MCF 10A (cell line): ENCODE measurements at regions not wholly inside any gene's neighbourhood (a gene's known extent, or its start where the extent isn't known, plus 50 kb on each side); places are given as distances from the start of the nearest gene placed in this dataset.
A peak's percentile ranks its signal among the peaks of the same experiment; 100 is the strongest.

Source experiments
- BruUV-seq: library from RNA; stranded (reverse); fragments of 400-500 nt; replicated peaks from 2 replicates; lab custom pipeline; 2021; lab: Mats Ljungman, UMichigan
- CTCF ChIA-PET: fragments of 300-600 bp; sonication (Branson Sonifier 250); formaldehyde crosslinking; extraction: SDS; loops from one replicate; lab custom pipeline; 2021; ENCODE audit warnings: antibody characterized with exemption, inconsistent platforms; lab: Yijun Ruan, JAX
- POLR2A ChIA-PET: fragments of 300-600, 350-650 bp; sonication (Branson Sonifier 250); formaldehyde crosslinking; extraction: SDS; loops from one replicate; lab custom pipeline; 2020; ENCODE audit warnings: antibody characterized with exemption, inconsistent platforms; lab: Yijun Ruan, JAX
- DNase-seq: peaks from one replicate; pipeline ENCODE4 v3.0.0-alpha.2; 2018; ENCODE audit not compliant: unreplicated experiment
- H3K27ac Mint-ChIP-seq: one replicate; pipeline ENCODE4 v1.8.0; 2022; ENCODE audit warnings: mild to moderate bottlenecking, low read depth, mixed read lengths; ENCODE audit not compliant: unreplicated experiment
- H3K27me3 Mint-ChIP-seq: one replicate; pipeline ENCODE4 v1.8.0; 2022; ENCODE audit warnings: mixed read lengths; ENCODE audit not compliant: insufficient read depth, unreplicated experiment
- H3K36me3 Mint-ChIP-seq: one replicate; pipeline ENCODE4 v1.8.0; 2022; ENCODE audit warnings: mild to moderate bottlenecking, moderate library complexity, mixed read lengths; ENCODE audit not compliant: insufficient read depth, unreplicated experiment
- H3K4me1 Mint-ChIP-seq: one replicate; pipeline ENCODE4 v1.8.0; 2022; ENCODE audit warnings: mixed read lengths; ENCODE audit not compliant: insufficient read depth, unreplicated experiment
- H3K4me3 Mint-ChIP-seq: one replicate; pipeline ENCODE4 v1.8.0; 2022; ENCODE audit warnings: mild to moderate bottlenecking, moderate library complexity, mixed read lengths; ENCODE audit not compliant: unreplicated experiment
- H3K9me3 Mint-ChIP-seq: one replicate; pipeline ENCODE4 v1.8.0; 2022; ENCODE audit warnings: mixed read lengths; ENCODE audit not compliant: unreplicated experiment
- CTCF ChIP-seq: fragments of 200-600 bp; IDR thresholded peaks from one replicate; pipeline ENCODE4 v1.8.0; 2022; ENCODE audit warnings: antibody characterized with exemption, mild to moderate bottlenecking; ENCODE audit not compliant: unreplicated experiment
- intact Hi-C: fragments of 100-400 bp; cut with micrococcal nuclease; formaldehyde crosslinking; loops from 2 replicates; pipeline ENCODE4 v1.14.1; 2022

- Mint-ChIP-seq H3K27ac (no peak overlapping the region), H3K4me3 (no peak overlapping the region), H3K27me3 (no peaks in the 10 kb centered on the region), H3K4me1 (no peaks in the 10 kb centered on the region), H3K9me3 (no peaks in the 10 kb centered on the region), H3K36me3 (no peaks in the 10 kb centered on the region)
- ChIA-PET CTCF (interaction anchor here (0.7 to 1.3 kb wide), 4 partner anchors 9 to 541 kb away, joined by 3 to 5 read pairs (median 3); no protein-coding TSS in a partner anchor), POLR2A (no interaction called here)
- intact Hi-C loops: no loop called here
- DNase-seq: no peak
- BruUV-seq: no TSS peak
- TF ChIP-seq CTCF: no peak
Observed at GRCh38 chr1:216890871-216891270, 167.6 kb upstream of the ESRRG start.

GRCh38 chr1:216888731-216889130, 165.5 kb upstream of the ESRRG start:
- no TSS peak for BruUV-seq
- H3K27me3 Mint-ChIP-seq: no peaks in the 10 kb centered on the region
- no peaks in the 10 kb centered on the region for H3K9me3 Mint-ChIP-seq
- H3K4me1 Mint-ChIP-seq: peaks cover 12% of the 10 kb centered on the region
- CTCF ChIA-PET: no interaction called here
- intact Hi-C loops: no loop called here
- no peak for DNase-seq
- H3K36me3 Mint-ChIP-seq: no peaks in the 10 kb centered on the region
- no peak overlapping the region for H3K27ac Mint-ChIP-seq
- no peak for TF ChIP-seq CTCF
- POLR2A ChIA-PET: interaction anchor here (2.4 kb wide), 1 partner anchor 14 kb away, joined by 9 read pairs; no protein-coding TSS in a partner anchor
- no peak overlapping the region for H3K4me3 Mint-ChIP-seq

- Mint-ChIP-seq H3K27me3 (no peaks in the 10 kb centered on the region), H3K9me3 (no peaks in the 10 kb centered on the region), H3K4me3 (no peak overlapping the region), H3K36me3 (no peaks in the 10 kb centered on the region), H3K27ac (no peak overlapping the region), H3K4me1 (peaks cover 12% of the 10 kb centered on the region)
- no TSS peak for BruUV-seq
- DNase-seq: no peak
- no peak for TF ChIP-seq CTCF
- intact Hi-C loops: no loop called here
- ChIA-PET CTCF (interaction anchor here (0.7 kb wide), 1 partner anchor 174 kb away, joined by 4 read pairs; no protein-coding TSS in a partner anchor), POLR2A (interaction anchor here (0.8 to 2.4 kb wide), 3 partner anchors 13 to 69 kb away, joined by 3 to 9 read pairs (median 3); no protein-coding TSS in a partner anchor)
Observed at GRCh38 chr1:216887032-216887431, 163.8 kb upstream of the ESRRG start.

GRCh38 chr1:216884614-216885229, 161.5 kb upstream of the ESRRG start:
- BruUV-seq: no TSS peak
- ChIA-PET POLR2A (interaction anchor here (0.7 to 1.6 kb wide), 2 partner anchors 14 to 17 kb away, joined by 3 to 17 read pairs; no protein-coding TSS in a partner anchor), CTCF (interaction anchor here (0.6 to 2.0 kb wide), 3 partner anchors 8 to 16 kb away, joined by 3 to 5 read pairs (median 4); no protein-coding TSS in a partner anchor)
- Mint-ChIP-seq H3K27ac (peak overlapping the region; percentile 33), H3K4me1 (peaks cover 12% of the 10 kb centered on the region), H3K4me3 (no peak overlapping the region), H3K36me3 (no peaks in the 10 kb centered on the region), H3K9me3 (no peaks in the 10 kb centered on the region), H3K27me3 (no peaks in the 10 kb centered on the region)
- intact Hi-C loops: no loop called here
- no peak for DNase-seq
- no peak for TF ChIP-seq CTCF
